Ascending aorta (tissue), 2 donors: ENCODE measurements at regions not wholly inside any gene's neighbourhood (a gene's known extent, or its start where the extent isn't known, plus 50 kb on each side); places are given as distances from the start of the nearest gene placed in this dataset.

Experiments
- DNase-seq, 2 donors: peaks; one replicate each; pipeline ENCODE4 v3.0.0-alpha.2; 2019; ENCODE audit warnings: low spot score in 2 of 2
- H3K27ac ChIP-seq, 2 donors: fragments of 200-600 bp; sonication (generic); one replicate each; pipeline ENCODE4 v1.5.1; 2016 to 2017; ENCODE audit warnings: mild to moderate bottlenecking in 1 of 2
- H3K27me3 ChIP-seq: fragments of 200-600 bp; sonication (generic); one replicate; pipeline ENCODE4 v1.5.1; 2017
- H3K36me3 ChIP-seq, 2 donors: fragments of 200-600 bp; sonication (generic); one replicate each; pipeline ENCODE4 v1.5.1; 2016
- H3K4me1 ChIP-seq, 2 donors: fragments of 200-600 bp; sonication (generic); one replicate each; pipeline ENCODE4 v1.5.1; 2016 to 2017; ENCODE audit warnings: mild to moderate bottlenecking in 1 of 2
- H3K4me3 ChIP-seq, 2 donors: fragments of 200-600 bp; sonication (generic); one replicate each; pipeline ENCODE4 v1.5.1; 2016 to 2017; ENCODE audit warnings: mild to moderate bottlenecking in 1 of 2
- H3K9me3 ChIP-seq, 2 donors: fragments of 200-600 bp; sonication (generic); one replicate each; pipeline ENCODE4 v1.5.1; 2016
- intact Hi-C: fragments of 100-400 bp; cut with DNase I; formaldehyde crosslinking; loops from one replicate; pipeline ENCODE4 v1.15.1; 2023
- TF ChIP-seq, protein P1 (sequence below), 3 experiments: fragments of 200-600 bp in 2 of 3; fragments of 450-650 bp in 1 of 3; sonication (generic) in 2 of 3; IDR thresholded peaks; one replicate each; pipeline ENCODE4 v1.5.1; 2016 to 2019; ENCODE audit warnings: antibody characterized with exemption in 3 of 3, mild to moderate bottlenecking in 1 of 3, moderate library complexity in 1 of 3

DNA sequence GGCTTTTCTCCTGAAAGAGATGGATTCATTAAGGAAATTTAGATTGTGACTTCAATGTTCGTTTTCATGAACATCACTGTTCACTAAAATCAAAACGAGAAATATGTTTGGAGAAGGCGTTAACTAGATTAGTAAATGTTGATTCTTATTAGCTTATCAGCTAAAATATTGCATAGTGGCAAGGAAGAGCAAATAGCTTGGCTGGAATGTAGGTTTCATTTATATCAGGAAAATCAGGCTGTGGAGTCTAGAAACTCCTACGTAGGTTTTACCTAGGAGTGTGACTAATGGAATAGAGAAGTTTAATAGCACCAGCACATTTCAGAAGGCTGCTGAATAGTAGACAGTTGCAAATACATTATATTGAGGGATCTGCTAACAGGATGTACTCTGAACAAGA is 344.9 kb downstream of the LIG4 start:
- intact Hi-C loops: no loop called here
- H3K27me3 ChIP-seq: no peaks in the 10 kb centered on the region
- TF ChIP-seq, protein P1, sequence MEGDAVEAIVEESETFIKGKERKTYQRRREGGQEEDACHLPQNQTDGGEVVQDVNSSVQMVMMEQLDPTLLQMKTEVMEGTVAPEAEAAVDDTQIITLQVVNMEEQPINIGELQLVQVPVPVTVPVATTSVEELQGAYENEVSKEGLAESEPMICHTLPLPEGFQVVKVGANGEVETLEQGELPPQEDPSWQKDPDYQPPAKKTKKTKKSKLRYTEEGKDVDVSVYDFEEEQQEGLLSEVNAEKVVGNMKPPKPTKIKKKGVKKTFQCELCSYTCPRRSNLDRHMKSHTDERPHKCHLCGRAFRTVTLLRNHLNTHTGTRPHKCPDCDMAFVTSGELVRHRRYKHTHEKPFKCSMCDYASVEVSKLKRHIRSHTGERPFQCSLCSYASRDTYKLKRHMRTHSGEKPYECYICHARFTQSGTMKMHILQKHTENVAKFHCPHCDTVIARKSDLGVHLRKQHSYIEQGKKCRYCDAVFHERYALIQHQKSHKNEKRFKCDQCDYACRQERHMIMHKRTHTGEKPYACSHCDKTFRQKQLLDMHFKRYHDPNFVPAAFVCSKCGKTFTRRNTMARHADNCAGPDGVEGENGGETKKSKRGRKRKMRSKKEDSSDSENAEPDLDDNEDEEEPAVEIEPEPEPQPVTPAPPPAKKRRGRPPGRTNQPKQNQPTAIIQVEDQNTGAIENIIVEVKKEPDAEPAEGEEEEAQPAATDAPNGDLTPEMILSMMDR (IDR thresholded peaks at IDR 0.05): no peak

DNA sequence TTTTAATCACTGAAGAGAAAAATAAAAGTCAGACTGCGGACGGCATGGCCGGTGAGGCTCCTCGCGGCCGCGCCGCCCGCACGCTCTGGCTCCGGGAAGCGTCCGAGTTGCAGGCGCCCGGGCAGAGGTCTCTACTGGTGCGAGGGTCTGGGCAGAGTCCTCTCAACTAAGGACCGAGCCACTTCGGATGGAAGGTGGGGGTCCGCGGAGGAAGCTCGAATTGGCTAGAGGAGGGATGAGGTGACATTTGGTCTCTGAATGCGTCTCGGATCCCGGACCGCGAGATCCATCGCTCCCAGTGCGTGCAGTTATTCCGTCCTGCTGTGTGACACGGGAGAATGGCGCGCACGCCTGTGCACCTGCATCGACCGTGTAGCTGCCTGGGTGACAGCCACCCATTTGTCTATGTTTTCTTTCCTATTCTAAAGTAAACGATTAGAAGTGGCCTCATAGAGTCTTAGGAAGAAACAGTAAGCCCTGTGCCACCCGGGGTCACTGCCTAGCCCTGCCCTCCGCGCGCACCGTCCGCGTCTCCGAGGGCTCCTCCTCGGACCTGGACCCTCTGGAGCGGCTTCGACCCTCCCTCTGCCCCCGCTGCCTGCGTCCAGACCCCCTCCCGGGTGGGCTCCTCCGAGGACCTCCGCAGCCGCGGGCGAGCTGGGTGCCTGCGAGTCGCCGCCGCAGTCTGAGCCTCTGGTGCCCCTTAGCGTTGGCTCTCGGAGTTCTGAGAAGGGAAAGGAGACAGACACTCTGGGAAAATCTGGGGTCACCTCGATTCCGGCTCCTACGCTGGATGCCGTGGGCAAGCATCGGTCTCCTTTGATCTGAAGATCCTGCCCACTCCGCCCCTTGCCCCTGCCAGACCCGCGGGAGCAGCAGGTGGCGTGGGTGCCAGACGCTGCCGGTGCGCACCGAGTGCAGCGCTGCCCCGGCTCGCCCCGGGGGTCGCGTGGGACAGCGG is 347.4 kb downstream of the LIG4 start:
- Histone ChIP-seq H3K4me3 (peak overlapping the region; percentile 56 to 62), H3K27ac (no peak overlapping the region), H3K9me3 (no peaks in the 10 kb centered on the region), H3K4me1 (peaks cover 0 to 9% of the 10 kb centered on the region in 2 donors), H3K36me3 (no peaks in the 10 kb centered on the region), H3K27me3 (no peaks in the 10 kb centered on the region)
- intact Hi-C loops: no loop called here
- TF ChIP-seq, protein P1 (IDR thresholded peaks at IDR 0.05): peak in 1 of 3 experiments; percentile 7
- DNase-seq: no peak

More for the DNA sequence above, 344.9 kb downstream of the LIG4 start:
- H3K36me3 ChIP-seq: no peaks in the 10 kb centered on the region
- H3K9me3 ChIP-seq: no peaks in the 10 kb centered on the region
- no peak overlapping the region for H3K4me3 ChIP-seq
- no peak overlapping the region for H3K27ac ChIP-seq
- H3K4me1 ChIP-seq: peaks cover 0 to 9% of the 10 kb centered on the region in 2 donors
- DNase-seq: no peak

DNA sequence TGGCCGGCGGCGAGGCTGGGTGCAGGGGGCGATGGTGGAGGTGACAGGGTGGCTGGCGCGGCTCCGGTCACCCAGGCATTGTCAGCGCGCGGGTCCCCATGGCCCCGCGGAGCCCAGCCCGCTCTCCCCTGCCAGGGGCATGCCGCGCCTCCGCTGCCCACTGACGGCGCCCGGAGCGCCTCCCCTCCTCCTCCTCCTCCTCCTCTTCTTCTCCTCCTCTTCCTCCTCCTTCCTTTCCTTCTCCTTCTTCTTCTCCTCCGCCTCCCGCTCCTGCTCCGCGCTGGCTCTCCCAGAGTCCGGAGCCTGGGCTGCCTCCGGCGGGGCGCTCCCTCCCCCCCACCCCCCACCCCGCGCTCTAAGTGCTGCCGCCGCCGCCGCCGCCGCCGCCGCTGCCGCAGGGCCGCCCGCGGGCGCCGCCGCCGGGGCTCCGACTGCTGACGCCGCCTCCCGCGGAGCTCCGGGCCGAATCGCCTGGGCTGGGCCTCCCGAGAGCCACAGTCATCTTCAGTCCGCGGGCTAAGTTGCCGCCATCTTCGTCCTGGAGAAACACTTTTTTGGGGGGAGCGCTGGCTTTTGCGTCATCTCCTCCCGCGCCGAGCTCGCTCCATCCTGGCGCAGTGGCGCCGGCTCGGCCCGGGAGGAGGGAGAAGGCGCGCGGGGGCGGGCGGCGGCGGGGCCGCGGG is 348.3 kb downstream of the LIG4 start:
- Histone ChIP-seq H3K9me3 (no peaks in the 10 kb centered on the region), H3K36me3 (no peaks in the 10 kb centered on the region), H3K27me3 (no peaks in the 10 kb centered on the region), H3K27ac (no peak overlapping the region), H3K4me3 (peak overlapping the region; percentile 56 to 62), H3K4me1 (peaks cover 0 to 9% of the 10 kb centered on the region in 2 donors)
- intact Hi-C loops: no loop called here
- DNase-seq: no peak
- TF ChIP-seq, protein P1 (IDR thresholded peaks at IDR 0.05): no peak

DNA sequence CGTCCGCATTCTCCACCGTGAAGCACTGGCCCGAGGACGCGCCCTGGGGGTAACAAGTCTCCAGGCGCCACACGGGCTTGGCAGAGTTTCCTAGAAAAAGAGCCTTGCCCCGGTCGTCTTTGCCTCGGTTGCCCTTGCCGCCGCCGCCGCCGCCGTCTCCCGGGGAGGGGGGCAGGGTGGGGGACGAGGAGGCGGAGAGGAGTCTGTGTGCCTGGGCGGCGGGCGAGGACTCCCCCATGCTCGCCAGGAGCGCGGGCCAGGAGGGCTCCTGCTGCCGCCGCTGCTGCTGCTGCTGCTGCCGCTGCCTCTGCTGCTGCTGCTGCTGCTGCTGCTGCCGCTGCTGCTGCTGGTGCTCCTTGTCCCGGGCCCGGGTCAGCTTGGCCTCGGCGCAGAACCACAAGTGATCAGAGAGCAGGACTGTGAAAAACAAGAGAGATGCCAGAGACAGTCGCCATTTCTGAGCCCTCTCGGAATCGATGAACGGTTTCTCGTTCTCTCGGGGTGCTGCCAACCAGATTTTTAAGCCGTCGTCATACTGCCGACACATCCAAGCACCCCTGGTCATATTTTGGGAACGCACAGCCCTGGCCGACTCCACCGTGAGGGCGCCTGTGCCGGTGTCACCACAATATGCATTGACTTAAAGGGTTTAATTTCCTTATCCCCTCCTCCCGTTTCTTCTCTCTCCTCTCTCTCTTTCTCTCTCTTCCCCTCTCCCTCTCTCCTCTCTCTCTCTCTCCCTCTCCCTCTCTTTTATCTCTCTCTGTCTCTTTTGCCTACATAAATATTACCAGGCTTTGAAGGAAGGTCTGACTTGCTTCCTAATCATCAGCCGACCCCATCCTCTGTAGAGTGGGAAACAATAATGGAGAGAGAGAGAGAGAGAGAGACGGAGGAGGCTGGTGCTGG is 349.1 kb downstream of the LIG4 start:
- DNase-seq: no peak
- no peak overlapping the region for H3K27ac ChIP-seq
- no peaks in the 10 kb centered on the region for H3K27me3 ChIP-seq
- intact Hi-C loops: no loop called here
- no peaks in the 10 kb centered on the region for H3K36me3 ChIP-seq
- H3K4me3 ChIP-seq: peak overlapping the region; percentile 56 to 62
- H3K4me1 ChIP-seq: peaks cover 0 to 9% of the 10 kb centered on the region in 2 donors
- H3K9me3 ChIP-seq: no peaks in the 10 kb centered on the region
- TF ChIP-seq, protein P1 (IDR thresholded peaks at IDR 0.05): no peak

DNA sequence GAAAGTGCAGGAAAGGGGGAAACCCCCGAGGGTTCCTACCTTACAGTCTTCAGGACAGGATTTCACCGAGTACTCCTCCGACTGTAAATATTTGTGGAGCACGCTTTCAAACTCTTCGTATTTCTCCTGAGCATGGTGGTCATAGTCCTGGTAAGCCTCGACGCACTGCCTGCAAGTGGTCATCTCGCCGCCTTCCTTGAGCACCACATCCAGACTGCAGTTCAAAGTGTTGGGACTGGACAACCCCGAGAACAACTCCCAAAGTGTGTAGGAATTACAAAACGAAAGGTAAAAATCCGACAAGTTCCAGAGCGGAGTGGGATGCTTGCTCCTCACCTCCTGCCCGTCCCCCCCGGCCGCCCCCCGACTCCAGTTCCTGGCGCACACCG is 349.7 kb downstream of the LIG4 start:
- H3K27me3 ChIP-seq: no peaks in the 10 kb centered on the region
- peak overlapping the region; percentile 50 to 62 for H3K4me3 ChIP-seq
- DNase-seq: no peak
- no peaks in the 10 kb centered on the region for H3K9me3 ChIP-seq
- TF ChIP-seq, protein P1 (IDR thresholded peaks at IDR 0.05): no peak
- H3K27ac ChIP-seq: no peak overlapping the region
- intact Hi-C loops: no loop called here
- peaks cover 0 to 9% of the 10 kb centered on the region in 2 donors for H3K4me1 ChIP-seq
- H3K36me3 ChIP-seq: no peaks in the 10 kb centered on the region
